ENCODE measurements at regions not wholly inside any gene's neighbourhood (a gene's known extent, or its start where the extent isn't known, plus 50 kb on each side); places are given as distances from the start of the nearest gene placed in this dataset.

- TF ChIP-seq CTCF (IDR thresholded peaks at IDR 0.05) (no peak), POLR2A (IDR thresholded peaks at IDR 0.05) (no peak)
Observed at GRCh38 chr4:147398556-147398955, 82.3 kb upstream of the EDNRA start.

All from breast epithelium (tissue), 3 donors.